WTC11 (cell line): ENCODE measurements at regions not wholly inside any gene's neighbourhood (a gene's known extent, or its start where the extent isn't known, plus 50 kb on each side); places are given as distances from the start of the nearest gene placed in this dataset.
A peak's percentile ranks its signal among the peaks of the same experiment; 100 is the strongest.

Source experiments
- ATAC-seq: fragments of 200-7000 bp; cut with Tn5 transposase; 2 replicates; pipeline ENCODE4 v1.10.0; 2021; ENCODE audit warnings: mild to moderate bottlenecking, moderate library complexity
- CTCF ChIA-PET: fragments of 300-600 bp; sonication (Branson Sonifier 250); formaldehyde crosslinking; loops from one replicate; lab custom pipeline; 2021; ENCODE audit warnings: antibody characterized with exemption; lab: Charles Lee
- POLR2A ChIA-PET: fragments of 350-600 bp; sonication (Branson Sonifier 250); formaldehyde crosslinking; loops from one replicate; lab custom pipeline; 2021; ENCODE audit warnings: antibody characterized with exemption; lab: Charles Lee
- DNase-seq: peaks from one replicate; pipeline ENCODE4 v3.0.0; 2021; ENCODE audit warnings: low spot score
- H3K27ac Mint-ChIP-seq: 2 replicates; pipeline ENCODE4 v1.8.0; 2021; ENCODE audit warnings: mixed read lengths
- H3K27me3 Mint-ChIP-seq: 2 replicates; pipeline ENCODE4 v1.8.0; 2021; ENCODE audit warnings: low read depth, mild to moderate bottlenecking, moderate library complexity, mixed read lengths
- H3K36me3 Mint-ChIP-seq: 2 replicates; pipeline ENCODE4 v1.8.0; 2021; ENCODE audit warnings: mixed read lengths
- H3K4me1 Mint-ChIP-seq: 2 replicates; pipeline ENCODE4 v1.8.0; 2022; ENCODE audit warnings: mixed read lengths
- H3K4me3 Mint-ChIP-seq: 2 replicates; pipeline ENCODE4 v1.8.0; 2021; ENCODE audit warnings: mild to moderate bottlenecking, moderate library complexity, mixed read lengths
- H3K9me3 Mint-ChIP-seq: 2 replicates; pipeline ENCODE4 v1.8.0; 2021; ENCODE audit warnings: mixed read lengths
- AR ChIP-seq: fragments of 250-450 bp; sonication (Bioruptor Pico); IDR thresholded peaks from 2 replicates; pipeline ENCODE4 v1.9.0; 2021; ENCODE audit warnings: mild to moderate bottlenecking
- ATF6 ChIP-seq: sonication (generic); formaldehyde crosslinking; IDR thresholded peaks from 2 replicates; pipeline ENCODE4 v1.8.1; 2023; ENCODE audit warnings: mild to moderate bottlenecking, missing genetic modification reagents
- CREB1 ChIP-seq: sonication (generic); formaldehyde crosslinking; IDR thresholded peaks from 2 replicates; pipeline ENCODE4 v1.8.0; 2023; ENCODE audit warnings: mild to moderate bottlenecking, missing genetic modification reagents
- CREM ChIP-seq: sonication (generic); formaldehyde crosslinking; IDR thresholded peaks from 2 replicates; pipeline ENCODE4 v1.8.1; 2022; ENCODE audit warnings: mild to moderate bottlenecking, missing genetic modification reagents, moderate library complexity
- E2F4 ChIP-seq: sonication (generic); formaldehyde crosslinking; IDR thresholded peaks from 2 replicates; pipeline ENCODE4 v1.8.1; 2022; ENCODE audit warnings: low read depth, mild to moderate bottlenecking, moderate library complexity, missing genetic modification reagents, borderline replicate concordance
- E2F5 ChIP-seq: sonication (generic); formaldehyde crosslinking; IDR thresholded peaks from 2 replicates; pipeline ENCODE4 v1.8.1; 2022; ENCODE audit warnings: mild to moderate bottlenecking, moderate library complexity, missing genetic modification reagents
- ESRRA ChIP-seq: sonication (generic); formaldehyde crosslinking; IDR thresholded peaks from 2 replicates; pipeline ENCODE4 v1.8.1; 2022; ENCODE audit warnings: mild to moderate bottlenecking, missing genetic modification reagents, borderline replicate concordance
- ETV6 ChIP-seq: sonication (generic); formaldehyde crosslinking; IDR thresholded peaks from 2 replicates; pipeline ENCODE4 v1.8.1; 2022; ENCODE audit warnings: mild to moderate bottlenecking, missing genetic modification reagents
- GRHL2 ChIP-seq: fragments of 250-450 bp; sonication (Bioruptor Pico); IDR thresholded peaks from 2 replicates; pipeline ENCODE4 v1.8.0; 2022; ENCODE audit warnings: mild to moderate bottlenecking, moderate library complexity; ENCODE audit not compliant: insufficient replicate concordance, severe bottlenecking
- HMGA2 ChIP-seq: fragments of 250-450 bp; sonication (Bioruptor Pico); IDR thresholded peaks from 2 replicates; pipeline ENCODE4 v1.4.0; 2021; ENCODE audit warnings: mild to moderate bottlenecking, moderate library complexity
- IRF2 ChIP-seq: sonication (generic); formaldehyde crosslinking; IDR thresholded peaks from 2 replicates; pipeline ENCODE4 v1.8.0; 2022; ENCODE audit warnings: low read depth, missing genetic modification reagents, borderline replicate concordance
- KAT7 ChIP-seq: sonication (generic); formaldehyde crosslinking; IDR thresholded peaks from 2 replicates; pipeline ENCODE4 v1.8.1; 2023; ENCODE audit warnings: missing genetic modification reagents, mild to moderate bottlenecking, borderline replicate concordance
- MAX ChIP-seq: sonication (generic); formaldehyde crosslinking; IDR thresholded peaks from 2 replicates; pipeline ENCODE4 v1.8.0; 2022; ENCODE audit warnings: mild to moderate bottlenecking, missing genetic modification reagents
- MYBL2 ChIP-seq: sonication (generic); formaldehyde crosslinking; IDR thresholded peaks from 2 replicates; pipeline ENCODE4 v1.8.1; 2023; ENCODE audit warnings: mild to moderate bottlenecking, moderate library complexity, missing genetic modification reagents
- NR1H2 ChIP-seq: sonication (generic); formaldehyde crosslinking; IDR thresholded peaks from 2 replicates; pipeline ENCODE4 v1.9.0; 2021; ENCODE audit warnings: mild to moderate bottlenecking, moderate library complexity, missing genetic modification reagents
- TEAD1 ChIP-seq: sonication (generic); formaldehyde crosslinking; IDR thresholded peaks from 2 replicates; pipeline ENCODE4 v1.8.0; 2022; ENCODE audit warnings: mild to moderate bottlenecking, missing genetic modification reagents
- USF1 ChIP-seq: sonication (generic); formaldehyde crosslinking; IDR thresholded peaks from 2 replicates; pipeline ENCODE4 v1.8.0; 2022; ENCODE audit warnings: mild to moderate bottlenecking, missing genetic modification reagents
- ZBTB21 ChIP-seq: sonication (generic); formaldehyde crosslinking; IDR thresholded peaks from 2 replicates; pipeline ENCODE4 v1.8.1; 2023; ENCODE audit warnings: mild to moderate bottlenecking, missing genetic modification reagents, borderline replicate concordance
- ZNF219 ChIP-seq: sonication (generic); formaldehyde crosslinking; IDR thresholded peaks from 2 replicates; pipeline ENCODE4 v1.8.0; 2023; ENCODE audit warnings: missing genetic modification reagents, mild to moderate bottlenecking, borderline replicate concordance
- ZNF232 ChIP-seq: sonication (generic); formaldehyde crosslinking; IDR thresholded peaks from 2 replicates; pipeline ENCODE4 v1.8.0; 2022; ENCODE audit warnings: mild to moderate bottlenecking, missing genetic modification reagents
- ZNF423 ChIP-seq: fragments of 250-450 bp; sonication (Bioruptor Pico); IDR thresholded peaks from 2 replicates; pipeline ENCODE4 v2.1.2; 2022; ENCODE audit warnings: mild to moderate bottlenecking, moderate library complexity
- ZNF532 ChIP-seq: fragments of 250-450 bp; sonication (Bioruptor Pico); IDR thresholded peaks from 2 replicates; pipeline ENCODE4 v1.9.0; 2021; ENCODE audit warnings: mild to moderate bottlenecking, borderline replicate concordance

GRCh38 chr1:194629011-194629410, 1442.6 kb upstream of the B3GALT2 start:
- DNase-seq (no peak), ATAC-seq (no peak)
- Mint-ChIP-seq H3K4me1 (no peaks in the 10 kb centered on the region), H3K36me3 (peaks cover 3% of the 10 kb centered on the region; the same call in 1 of the 2 replicates), H3K9me3 (peaks cover 28% of the 10 kb centered on the region), H3K4me3 (no peak overlapping the region), H3K27ac (no peak overlapping the region), H3K27me3 (no peaks in the 10 kb centered on the region)
- ChIA-PET CTCF (no interaction called here), POLR2A (no interaction called here)
- TF ChIP-seq ZNF219 (CRISPR knock-in tag) (no peak), ZNF232 (no peak), ZBTB21 (CRISPR knock-in tag) (no peak), IRF2 (CRISPR knock-in tag) (no peak), MAX (CRISPR knock-in tag) (no peak), GRHL2 (CRISPR knock-in tag) (no peak), USF1 (CRISPR knock-in tag) (no peak), CREB1 (CRISPR knock-in tag) (no peak)

- Mint-ChIP-seq H3K27ac (no peak overlapping the region), H3K27me3 (no peaks in the 10 kb centered on the region), H3K9me3 (peaks cover 28% of the 10 kb centered on the region), H3K4me1 (no peaks in the 10 kb centered on the region), H3K36me3 (peaks cover 3% of the 10 kb centered on the region; the same call in 1 of the 2 replicates), H3K4me3 (no peak overlapping the region)
- ChIA-PET POLR2A (no interaction called here), CTCF (no interaction called here)
- DNase-seq, result no peak
- ATAC-seq, result no peak
- TF ChIP-seq KAT7 (no peak), ZNF423 (CRISPR knock-in tag) (peak; percentile 59; the same call in 1 of the 2 replicates), NR1H2 (CRISPR knock-in tag) (no peak)
Observed at GRCh38 chr1:194624833-194625232, 1438.4 kb upstream of the B3GALT2 start.

- ChIA-PET POLR2A (no interaction called here), CTCF (no interaction called here)
- Mint-ChIP-seq H3K9me3 (peaks cover 31% of the 10 kb centered on the region), H3K4me1 (no peaks in the 10 kb centered on the region), H3K36me3 (peaks cover 7% of the 10 kb centered on the region; the same call in 1 of the 2 replicates), H3K27me3 (no peaks in the 10 kb centered on the region), H3K4me3 (no peak overlapping the region), H3K27ac (no peak overlapping the region)
- DNase-seq (no peak), ATAC-seq (no peak)
- no peak for TF ChIP-seq ESRRA (CRISPR knock-in tag)
- TF ChIP-seq E2F4 (CRISPR knock-in tag), result no peak
- no peak for TF ChIP-seq HMGA2 (CRISPR knock-in tag)
- TF ChIP-seq CREM, result no peak
- TF ChIP-seq MYBL2 (CRISPR knock-in tag), result no peak
- no peak for TF ChIP-seq ZNF532
- TF ChIP-seq AR (CRISPR knock-in tag), result no peak
- TF ChIP-seq E2F5 (CRISPR knock-in tag), result no peak
- no peak for TF ChIP-seq ATF6 (CRISPR knock-in tag)
- no peak for TF ChIP-seq TEAD1
- no peak for TF ChIP-seq ETV6
Observed at GRCh38 chr1:194618101-194618500, 1431.7 kb upstream of the B3GALT2 start.
